T-helper 1 cell treated with Interleukin-12 subunit alpha and Interleukin-12 subunit beta and Interleukin-4 antibody, amounts not matched to agents 30 μg/mL and 1 μg/mL, for 36 hours (primary cell): ENCODE measurements at regions not wholly inside any gene's neighbourhood (a gene's known extent, or its start where the extent isn't known, plus 50 kb on each side); places are given as distances from the start of the nearest gene placed in this dataset.

Experiments
- H3K27ac Mint-ChIP-seq: one replicate; pipeline ENCODE4 v1.8.0; 2021; ENCODE audit warnings: mild to moderate bottlenecking, mixed read lengths
- H3K27me3 Mint-ChIP-seq: one replicate; pipeline ENCODE4 v1.8.0; 2021; ENCODE audit warnings: low read depth, mixed read lengths
- H3K36me3 Mint-ChIP-seq: one replicate; pipeline ENCODE4 v1.8.0; 2021; ENCODE audit warnings: low read depth, mixed read lengths
- H3K4me1 Mint-ChIP-seq: one replicate; pipeline ENCODE4 v1.8.0; 2021; ENCODE audit warnings: low read depth, mixed read lengths
- H3K4me3 Mint-ChIP-seq: one replicate; pipeline ENCODE4 v1.8.0; 2021; ENCODE audit warnings: mild to moderate bottlenecking, moderate library complexity, mixed read lengths
- H3K9me3 Mint-ChIP-seq: one replicate; pipeline ENCODE4 v1.8.0; 2021; ENCODE audit warnings: mixed read lengths

GRCh38 chr5:155094455-155094854, 80.9 kb downstream of the KIF4B start:
- Mint-ChIP-seq H3K36me3 (no peaks in the 10 kb centered on the region), H3K27ac (no peak overlapping the region), H3K27me3 (peaks cover 10% of the 10 kb centered on the region), H3K9me3 (no peaks in the 10 kb centered on the region), H3K4me3 (no peak overlapping the region), H3K4me1 (peaks cover 4% of the 10 kb centered on the region)

GRCh38 chr5:155097995-155098394, 84.4 kb downstream of the KIF4B start:
- Mint-ChIP-seq H3K4me3 (no peak overlapping the region), H3K36me3 (no peaks in the 10 kb centered on the region), H3K27ac (no peak overlapping the region), H3K9me3 (no peaks in the 10 kb centered on the region), H3K4me1 (no peaks in the 10 kb centered on the region), H3K27me3 (peaks cover 7% of the 10 kb centered on the region)

GRCh38 chr5:155098433-155098832, 84.9 kb downstream of the KIF4B start:
- Mint-ChIP-seq H3K27ac (no peak overlapping the region), H3K36me3 (no peaks in the 10 kb centered on the region), H3K9me3 (no peaks in the 10 kb centered on the region), H3K27me3 (peaks cover 5% of the 10 kb centered on the region), H3K4me3 (no peak overlapping the region), H3K4me1 (no peaks in the 10 kb centered on the region)

- no peak overlapping the region for H3K27ac Mint-ChIP-seq
- no peak overlapping the region for H3K4me3 Mint-ChIP-seq
- H3K9me3 Mint-ChIP-seq = no peaks in the 10 kb centered on the region
- no peaks in the 10 kb centered on the region for H3K4me1 Mint-ChIP-seq
- H3K27me3 Mint-ChIP-seq = no peaks in the 10 kb centered on the region
- no peaks in the 10 kb centered on the region for H3K36me3 Mint-ChIP-seq
Measured at GRCh38 chr5:155101697-155102096, 88.1 kb downstream of the KIF4B start.

- no peak overlapping the region for H3K4me3 Mint-ChIP-seq
- no peaks in the 10 kb centered on the region for H3K27me3 Mint-ChIP-seq
- H3K4me1 Mint-ChIP-seq = no peaks in the 10 kb centered on the region
- no peak overlapping the region for H3K27ac Mint-ChIP-seq
- no peaks in the 10 kb centered on the region for H3K36me3 Mint-ChIP-seq
- no peaks in the 10 kb centered on the region for H3K9me3 Mint-ChIP-seq
Measured at GRCh38 chr5:155103146-155103545, 89.6 kb downstream of the KIF4B start.

GRCh38 chr5:155104441-155104840, 90.9 kb downstream of the KIF4B start:
- Mint-ChIP-seq H3K36me3 (no peaks in the 10 kb centered on the region), H3K4me1 (no peaks in the 10 kb centered on the region), H3K27ac (no peak overlapping the region), H3K9me3 (no peaks in the 10 kb centered on the region), H3K4me3 (no peak overlapping the region), H3K27me3 (no peaks in the 10 kb centered on the region)

GRCh38 chr5:155106221-155106620, 92.7 kb downstream of the KIF4B start:
- H3K27ac Mint-ChIP-seq = no peak overlapping the region
- no peaks in the 10 kb centered on the region for H3K27me3 Mint-ChIP-seq
- H3K9me3 Mint-ChIP-seq = no peaks in the 10 kb centered on the region
- H3K4me3 Mint-ChIP-seq = no peak overlapping the region
- no peaks in the 10 kb centered on the region for H3K4me1 Mint-ChIP-seq
- H3K36me3 Mint-ChIP-seq = no peaks in the 10 kb centered on the region

GRCh38 chr5:155113888-155114287, 100.3 kb downstream of the KIF4B start:
- Mint-ChIP-seq H3K9me3 (peaks cover 3% of the 10 kb centered on the region), H3K4me3 (no peak overlapping the region), H3K4me1 (no peaks in the 10 kb centered on the region), H3K36me3 (no peaks in the 10 kb centered on the region), H3K27me3 (no peaks in the 10 kb centered on the region), H3K27ac (no peak overlapping the region)

GRCh38 chr5:155114655-155115054, 101.1 kb downstream of the KIF4B start:
- no peaks in the 10 kb centered on the region for H3K4me1 Mint-ChIP-seq
- no peaks in the 10 kb centered on the region for H3K27me3 Mint-ChIP-seq
- H3K27ac Mint-ChIP-seq = no peak overlapping the region
- H3K9me3 Mint-ChIP-seq = peaks cover 3% of the 10 kb centered on the region
- H3K36me3 Mint-ChIP-seq = no peaks in the 10 kb centered on the region
- H3K4me3 Mint-ChIP-seq = no peak overlapping the region

- H3K4me3 Mint-ChIP-seq = no peak overlapping the region
- no peaks in the 10 kb centered on the region for H3K36me3 Mint-ChIP-seq
- no peak overlapping the region for H3K27ac Mint-ChIP-seq
- H3K9me3 Mint-ChIP-seq = peaks cover 3% of the 10 kb centered on the region
- H3K27me3 Mint-ChIP-seq = no peaks in the 10 kb centered on the region
- H3K4me1 Mint-ChIP-seq = no peaks in the 10 kb centered on the region
Measured at GRCh38 chr5:155116456-155117251, 103.1 kb downstream of the KIF4B start.

GRCh38 chr5:155125551-155126095, 112.1 kb downstream of the KIF4B start:
- H3K9me3 Mint-ChIP-seq = no peaks in the 10 kb centered on the region
- peaks cover 4% of the 10 kb centered on the region for H3K27me3 Mint-ChIP-seq
- H3K4me1 Mint-ChIP-seq = no peaks in the 10 kb centered on the region
- H3K4me3 Mint-ChIP-seq = no peak overlapping the region
- no peak overlapping the region for H3K27ac Mint-ChIP-seq
- no peaks in the 10 kb centered on the region for H3K36me3 Mint-ChIP-seq

GRCh38 chr5:155126573-155126972, 113.0 kb downstream of the KIF4B start:
- Mint-ChIP-seq H3K36me3 (no peaks in the 10 kb centered on the region), H3K27ac (no peak overlapping the region), H3K9me3 (no peaks in the 10 kb centered on the region), H3K4me1 (no peaks in the 10 kb centered on the region), H3K27me3 (peaks cover 4% of the 10 kb centered on the region), H3K4me3 (no peak overlapping the region)

- H3K4me1 Mint-ChIP-seq = no peaks in the 10 kb centered on the region
- H3K9me3 Mint-ChIP-seq = no peaks in the 10 kb centered on the region
- H3K27ac Mint-ChIP-seq = no peak overlapping the region
- H3K27me3 Mint-ChIP-seq = peaks cover 4% of the 10 kb centered on the region
- no peaks in the 10 kb centered on the region for H3K36me3 Mint-ChIP-seq
- H3K4me3 Mint-ChIP-seq = no peak overlapping the region
Measured at GRCh38 chr5:155127552-155127951, 114.0 kb downstream of the KIF4B start.

- Mint-ChIP-seq H3K4me1 (no peaks in the 10 kb centered on the region), H3K4me3 (no peak overlapping the region), H3K27ac (no peak overlapping the region), H3K36me3 (no peaks in the 10 kb centered on the region), H3K27me3 (peaks cover 4% of the 10 kb centered on the region), H3K9me3 (no peaks in the 10 kb centered on the region)
Measured at GRCh38 chr5:155128786-155129512, 115.4 kb downstream of the KIF4B start.

- H3K27me3 Mint-ChIP-seq = peaks cover 5% of the 10 kb centered on the region
- no peaks in the 10 kb centered on the region for H3K4me1 Mint-ChIP-seq
- H3K9me3 Mint-ChIP-seq = no peaks in the 10 kb centered on the region
- H3K27ac Mint-ChIP-seq = no peak overlapping the region
- H3K4me3 Mint-ChIP-seq = no peak overlapping the region
- H3K36me3 Mint-ChIP-seq = no peaks in the 10 kb centered on the region
Measured at GRCh38 chr5:155129513-155129880, 115.9 kb downstream of the KIF4B start.
